Mucosa of descending colon (tissue), 3 donors: ENCODE measurements at regions not wholly inside any gene's neighbourhood (a gene's known extent, or its start where the extent isn't known, plus 50 kb on each side); places are given as distances from the start of the nearest gene placed in this dataset.

Source experiments
- ATAC-seq: fragments of 200-7000 bp; cut with Tn5 transposase; one replicate; pipeline ENCODE4 v1.9.1; 2020; ENCODE audit warnings: mild to moderate bottlenecking, moderate library complexity
- DNase-seq, 3 donors: peaks; one replicate each; pipeline ENCODE4 v3.0.0-alpha.2; 2020
- H3K36me3 ChIP-seq: fragments of 200-600 bp; one replicate; pipeline ENCODE4 v1.8.0; 2021; ENCODE audit warnings: low read depth, mild to moderate bottlenecking
- H3K4me1 ChIP-seq: fragments of 200-600 bp; one replicate; pipeline ENCODE4 v1.8.0; 2021; ENCODE audit warnings: low read depth, mild to moderate bottlenecking
- H3K4me3 ChIP-seq: fragments of 200-600 bp; one replicate; pipeline ENCODE4 v1.8.0; 2021; ENCODE audit warnings: mild to moderate bottlenecking
- H3K9me3 ChIP-seq: fragments of 200-600 bp; one replicate; pipeline ENCODE4 v1.8.0; 2021; ENCODE audit warnings: mild to moderate bottlenecking
- CTCF ChIP-seq: fragments of 200-600 bp; IDR thresholded peaks from one replicate; pipeline ENCODE4 v1.8.0; 2022; ENCODE audit warnings: antibody characterized with exemption, mild to moderate bottlenecking
- intact Hi-C, 2 donors: fragments of 100-400 bp; cut with DNase I in 1 of 2; cut with micrococcal nuclease in 1 of 2; formaldehyde crosslinking; loops; one replicate each; pipeline versions ENCODE4 v1.11.0 to v1.11.1; 2022; cut with DNase I, micrococcal nuclease
- donor health status: DM: no; HTN: no; CAD: no; lungs with moderate emphysema.
- donor health status: DM: no; HTN: no; CAD: no.
- donor health status: DM: no; HTN: yes; CAD: no.

GRCh38 chr3:124246949-124247348 lies 255.0 kb upstream of the ROPN1 start:
- no peaks in the 10 kb centered on the region for H3K9me3 ChIP-seq
- H3K4me3 ChIP-seq = no peak overlapping the region
- peak; percentile 46 for ATAC-seq
- intact Hi-C loops = no loop called here
- no peak for TF ChIP-seq CTCF
- DNase-seq = peak in 1 of 3 donors; percentile 61
- H3K36me3 ChIP-seq = no peaks in the 10 kb centered on the region
- H3K4me1 ChIP-seq = peaks cover 17% of the 10 kb centered on the region

GRCh38 chr3:124248471-124249028 lies 256.6 kb upstream of the ROPN1 start:
- Histone ChIP-seq H3K4me3 (no peak overlapping the region), H3K9me3 (no peaks in the 10 kb centered on the region), H3K36me3 (no peaks in the 10 kb centered on the region), H3K4me1 (peaks cover 17% of the 10 kb centered on the region)
- ATAC-seq (peak; percentile 97), DNase-seq (peak; percentile 60 to 87 (median 77))
- no peak for TF ChIP-seq CTCF
- intact Hi-C loops = no loop called here

- H3K9me3 ChIP-seq = no peaks in the 10 kb centered on the region
- ATAC-seq (peak; percentile 16), DNase-seq (no peak)
- intact Hi-C loops = no loop called here
- no peaks in the 10 kb centered on the region for H3K36me3 ChIP-seq
- no peak overlapping the region for H3K4me3 ChIP-seq
- no peak for TF ChIP-seq CTCF
- H3K4me1 ChIP-seq = peaks cover 17% of the 10 kb centered on the region
Observed at GRCh38 chr3:124249038-124249437, 257.1 kb upstream of the ROPN1 start.

- DNase-seq (no peak), ATAC-seq (no peak)
- H3K36me3 ChIP-seq = no peaks in the 10 kb centered on the region
- TF ChIP-seq CTCF = no peak
- no peak overlapping the region for H3K4me3 ChIP-seq
- H3K4me1 ChIP-seq = peaks cover 17% of the 10 kb centered on the region
- intact Hi-C loops = no loop called here
- H3K9me3 ChIP-seq = no peaks in the 10 kb centered on the region
Observed at GRCh38 chr3:124250053-124250452, 258.1 kb upstream of the ROPN1 start.

GRCh38 chr3:124256156-124256555 lies 264.2 kb upstream of the ROPN1 start:
- DNase-seq (peak in 1 of 3 donors; percentile 19), ATAC-seq (peak; percentile 35)
- intact Hi-C loops = no loop called here
- peaks cover 4% of the 10 kb centered on the region for H3K4me1 ChIP-seq
- H3K4me3 ChIP-seq = no peak overlapping the region
- TF ChIP-seq CTCF = no peak
- H3K9me3 ChIP-seq = no peaks in the 10 kb centered on the region
- no peaks in the 10 kb centered on the region for H3K36me3 ChIP-seq

GRCh38 chr3:124256599-124256998 lies 264.7 kb upstream of the ROPN1 start:
- Histone ChIP-seq H3K4me1 (peaks cover 4% of the 10 kb centered on the region), H3K36me3 (no peaks in the 10 kb centered on the region), H3K9me3 (no peaks in the 10 kb centered on the region), H3K4me3 (no peak overlapping the region)
- no peak for TF ChIP-seq CTCF
- intact Hi-C loops = no loop called here
- DNase-seq (no peak), ATAC-seq (no peak)
